ENCODE measurements at regions not wholly inside any gene's neighbourhood (a gene's known extent, or its start where the extent isn't known, plus 50 kb on each side); places are given as distances from the start of the nearest gene placed in this dataset.

DNA sequence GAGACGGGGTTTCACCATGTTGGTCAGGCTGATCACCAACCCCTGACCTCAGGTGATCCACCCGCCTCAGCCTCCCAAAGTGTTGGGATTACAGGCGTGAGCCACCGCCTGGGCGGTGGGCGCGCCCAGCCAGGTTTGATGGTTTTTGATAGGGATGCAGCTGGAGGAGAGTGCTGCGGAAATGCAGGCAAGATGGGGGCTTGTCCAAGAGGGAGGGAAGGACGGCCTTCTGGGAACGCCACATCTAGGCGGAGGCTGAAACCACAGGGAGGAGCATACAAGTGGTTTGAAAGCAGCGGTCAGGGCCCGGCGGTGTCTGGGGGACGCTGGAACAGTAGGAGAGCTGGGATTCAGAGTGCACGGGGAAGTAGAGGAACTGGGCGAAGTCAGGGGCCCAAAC lies 134.6 kb downstream of the VRK1 start:
- peaks cover 23% of the 10 kb centered on the region for H3K9me3 Mint-ChIP-seq (ENCODE audit: unreplicated experiment)
- H3K27ac Mint-ChIP-seq (ENCODE audit: unreplicated experiment): no peak overlapping the region
- TF ChIP-seq, protein P1, sequence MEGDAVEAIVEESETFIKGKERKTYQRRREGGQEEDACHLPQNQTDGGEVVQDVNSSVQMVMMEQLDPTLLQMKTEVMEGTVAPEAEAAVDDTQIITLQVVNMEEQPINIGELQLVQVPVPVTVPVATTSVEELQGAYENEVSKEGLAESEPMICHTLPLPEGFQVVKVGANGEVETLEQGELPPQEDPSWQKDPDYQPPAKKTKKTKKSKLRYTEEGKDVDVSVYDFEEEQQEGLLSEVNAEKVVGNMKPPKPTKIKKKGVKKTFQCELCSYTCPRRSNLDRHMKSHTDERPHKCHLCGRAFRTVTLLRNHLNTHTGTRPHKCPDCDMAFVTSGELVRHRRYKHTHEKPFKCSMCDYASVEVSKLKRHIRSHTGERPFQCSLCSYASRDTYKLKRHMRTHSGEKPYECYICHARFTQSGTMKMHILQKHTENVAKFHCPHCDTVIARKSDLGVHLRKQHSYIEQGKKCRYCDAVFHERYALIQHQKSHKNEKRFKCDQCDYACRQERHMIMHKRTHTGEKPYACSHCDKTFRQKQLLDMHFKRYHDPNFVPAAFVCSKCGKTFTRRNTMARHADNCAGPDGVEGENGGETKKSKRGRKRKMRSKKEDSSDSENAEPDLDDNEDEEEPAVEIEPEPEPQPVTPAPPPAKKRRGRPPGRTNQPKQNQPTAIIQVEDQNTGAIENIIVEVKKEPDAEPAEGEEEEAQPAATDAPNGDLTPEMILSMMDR (IDR thresholded peaks at IDR 0.05; ENCODE audit: partially characterized antibody, unreplicated experiment): no peak
- H3K36me3 Mint-ChIP-seq (ENCODE audit: unreplicated experiment): no peaks in the 10 kb centered on the region
- peaks cover 69% of the 10 kb centered on the region for H3K4me1 Mint-ChIP-seq (ENCODE audit: low read depth, unreplicated experiment)
- peaks cover 19% of the 10 kb centered on the region for H3K27me3 Mint-ChIP-seq (ENCODE audit: unreplicated experiment)
- DNase-seq: no peak
- no peak overlapping the region for H3K4me3 Mint-ChIP-seq (ENCODE audit: unreplicated experiment)

DNA sequence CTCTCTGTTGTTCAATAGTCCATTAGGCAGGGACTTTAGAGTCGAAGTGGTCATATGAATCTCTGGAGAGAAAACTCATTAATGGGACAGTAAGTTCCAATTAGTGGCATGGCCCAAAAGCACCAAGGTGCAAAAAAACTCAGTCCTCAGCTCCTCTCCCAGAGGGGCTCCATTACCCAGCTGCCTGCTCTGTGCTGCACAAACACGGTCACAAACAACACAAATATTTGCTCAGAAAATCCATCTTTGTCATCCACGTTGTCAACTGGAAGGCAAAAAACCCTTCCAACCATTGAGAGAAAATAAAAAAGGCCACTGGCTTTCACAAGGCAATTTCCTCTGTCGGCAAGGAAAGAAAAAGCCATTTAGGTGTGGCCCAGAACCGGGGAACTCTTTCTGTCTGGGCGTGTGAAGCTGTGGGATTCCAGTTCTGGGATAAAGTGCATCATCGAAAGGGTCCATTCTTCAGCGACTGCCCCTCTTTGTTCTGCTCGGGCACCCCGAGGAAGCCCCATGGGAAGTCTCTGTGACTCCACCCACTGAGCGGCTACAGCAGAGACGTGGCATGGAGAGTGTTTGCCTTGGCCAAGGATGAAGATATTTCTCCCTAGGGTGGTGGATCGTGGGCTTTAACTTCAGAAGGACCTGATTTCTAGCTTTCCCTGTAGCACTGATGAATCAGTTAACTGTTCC lies 137.6 kb downstream of the VRK1 start:
- Mint-ChIP-seq H3K36me3 (ENCODE audit: unreplicated experiment) (no peaks in the 10 kb centered on the region), H3K4me1 (ENCODE audit: low read depth, unreplicated experiment) (peaks cover 59% of the 10 kb centered on the region), H3K4me3 (ENCODE audit: unreplicated experiment) (peak overlapping the region; percentile 69)

DNA sequence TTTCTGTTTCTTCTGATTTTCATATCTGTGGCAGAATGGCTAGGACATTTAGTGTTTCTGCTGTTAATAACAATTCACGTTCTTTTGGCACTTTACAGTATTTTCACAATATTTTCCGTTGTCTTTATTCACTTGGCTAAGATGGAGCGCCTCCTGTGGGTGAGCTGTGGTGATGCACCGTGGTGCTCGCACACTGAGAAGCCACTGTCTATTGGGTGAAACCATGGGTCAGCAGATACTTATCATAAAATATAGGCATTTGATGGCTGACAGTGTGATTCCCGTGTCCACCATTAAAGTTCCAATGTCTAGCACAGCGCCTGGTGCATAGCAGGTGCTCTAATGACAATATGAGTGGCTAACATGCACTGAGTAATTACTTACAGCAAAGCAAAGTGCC lies 141.8 kb downstream of the VRK1 start:
- Mint-ChIP-seq H3K36me3 (ENCODE audit: unreplicated experiment) (no peaks in the 10 kb centered on the region), H3K9me3 (ENCODE audit: unreplicated experiment) (peaks cover 14% of the 10 kb centered on the region), H3K27me3 (ENCODE audit: unreplicated experiment) (peaks cover 12% of the 10 kb centered on the region), H3K4me3 (ENCODE audit: unreplicated experiment) (no peak overlapping the region), H3K27ac (ENCODE audit: unreplicated experiment) (no peak overlapping the region), H3K4me1 (ENCODE audit: low read depth, unreplicated experiment) (peaks cover 30% of the 10 kb centered on the region)
- DNase-seq: no peak
- TF ChIP-seq, protein P1 (IDR thresholded peaks at IDR 0.05; ENCODE audit: partially characterized antibody, unreplicated experiment): peak; percentile 62

More for the DNA sequence above, 137.6 kb downstream of the VRK1 start:
- peak; percentile 54 for DNase-seq
- TF ChIP-seq, protein P1 (IDR thresholded peaks at IDR 0.05; ENCODE audit: partially characterized antibody, unreplicated experiment): no peak
- Mint-ChIP-seq H3K27ac (ENCODE audit: unreplicated experiment) (peak overlapping the region; percentile 98), H3K27me3 (ENCODE audit: unreplicated experiment) (peaks cover 16% of the 10 kb centered on the region), H3K9me3 (ENCODE audit: unreplicated experiment) (peaks cover 20% of the 10 kb centered on the region)

DNA sequence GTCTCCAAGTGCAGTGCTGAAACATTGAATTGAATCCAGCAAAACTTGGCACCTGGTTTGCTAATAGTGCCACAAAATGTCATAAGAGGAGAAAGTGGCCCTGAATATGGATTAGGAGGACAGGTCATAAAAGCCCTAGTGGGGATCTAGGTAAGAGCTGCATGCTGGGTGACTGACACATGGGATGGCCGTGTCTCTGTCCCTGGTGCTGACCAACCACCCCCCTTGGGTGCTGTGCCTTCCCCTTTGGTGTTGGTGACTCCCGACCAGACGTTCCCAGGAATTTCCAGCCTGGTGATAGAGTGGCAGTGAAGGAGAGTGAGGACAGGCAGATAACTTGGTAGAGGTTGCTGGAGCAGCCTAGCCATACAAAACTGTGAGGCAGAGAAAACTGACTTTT lies 142.8 kb downstream of the VRK1 start:
- Mint-ChIP-seq H3K27me3 (ENCODE audit: unreplicated experiment) (peaks cover 8% of the 10 kb centered on the region), H3K36me3 (ENCODE audit: unreplicated experiment) (no peaks in the 10 kb centered on the region), H3K9me3 (ENCODE audit: unreplicated experiment) (peaks cover 9% of the 10 kb centered on the region), H3K27ac (ENCODE audit: unreplicated experiment) (no peak overlapping the region), H3K4me1 (ENCODE audit: low read depth, unreplicated experiment) (peaks cover 20% of the 10 kb centered on the region), H3K4me3 (ENCODE audit: unreplicated experiment) (no peak overlapping the region)
- TF ChIP-seq, protein P1 (IDR thresholded peaks at IDR 0.05; ENCODE audit: partially characterized antibody, unreplicated experiment): no peak
- no peak for DNase-seq

DNA sequence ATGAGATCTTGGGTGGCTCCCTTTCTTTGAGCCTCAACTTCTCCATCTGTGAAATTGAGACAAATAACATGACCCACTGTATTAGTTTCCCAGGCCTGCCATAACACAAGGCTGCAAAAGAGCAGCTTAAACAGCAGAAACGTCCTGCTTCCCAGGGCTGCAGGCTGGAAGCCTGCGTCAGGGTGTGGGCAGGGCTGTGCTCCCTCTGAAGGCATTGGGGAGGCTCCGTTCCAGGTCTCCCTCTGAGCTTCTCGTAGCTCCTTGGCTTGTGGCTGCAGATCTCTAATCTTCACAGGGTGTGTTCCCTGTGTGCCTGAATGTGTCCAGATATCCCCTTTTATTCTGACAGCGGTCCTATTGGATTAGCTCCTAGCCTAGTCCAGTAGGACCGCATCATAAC lies 147.1 kb downstream of the VRK1 start:
- TF ChIP-seq, protein P1 (IDR thresholded peaks at IDR 0.05; ENCODE audit: partially characterized antibody, unreplicated experiment): no peak
- H3K27me3 Mint-ChIP-seq (ENCODE audit: unreplicated experiment): peaks cover 3% of the 10 kb centered on the region
- peaks cover 4% of the 10 kb centered on the region for H3K9me3 Mint-ChIP-seq (ENCODE audit: unreplicated experiment)
- no peak for DNase-seq
- H3K27ac Mint-ChIP-seq (ENCODE audit: unreplicated experiment): no peak overlapping the region
- H3K4me3 Mint-ChIP-seq (ENCODE audit: unreplicated experiment): no peak overlapping the region
- H3K4me1 Mint-ChIP-seq (ENCODE audit: low read depth, unreplicated experiment): no peaks in the 10 kb centered on the region
- no peaks in the 10 kb centered on the region for H3K36me3 Mint-ChIP-seq (ENCODE audit: unreplicated experiment)
